GM12892 (cell line): ENCODE measurements at regions not wholly inside any gene's neighbourhood (a gene's known extent, or its start where the extent isn't known, plus 50 kb on each side); places are given as distances from the start of the nearest gene placed in this dataset.

Experiments
- POLR2A ChIP-seq: IDR thresholded peaks from 2 replicates; pipeline ENCODE4 v1.6.1; 2011; ENCODE audit warnings: low read depth, low read length, control low read depth
- POLR2AphosphoS5 ChIP-seq: IDR thresholded peaks from 2 replicates; pipeline ENCODE4 v1.6.1; 2011; ENCODE audit warnings: low read depth, low read length, control low read depth
- TAF1 ChIP-seq: IDR thresholded peaks from 2 replicates; pipeline ENCODE4 v1.6.1; 2011; ENCODE audit warnings: low read depth, mild to moderate bottlenecking, control low read depth, low read length, borderline replicate concordance

GRCh38 chr3:116929505-116930222 is 220.1 kb downstream of the TUSC7 start:
- TF ChIP-seq POLR2AphosphoS5, result no peak
- no peak for TF ChIP-seq POLR2A
- TF ChIP-seq TAF1, result no peak
